Central memory CD8-positive, alpha-beta T cell (primary cell): ENCODE measurements at regions not wholly inside any gene's neighbourhood (a gene's known extent, or its start where the extent isn't known, plus 50 kb on each side); places are given as distances from the start of the nearest gene placed in this dataset.

Source experiments
- ATAC-seq: fragments of 150-1000 bp; cut with Tn5 transposase; replicated peaks from 2 replicates; pipeline ENCODE4 v1.10.0; 2022; ENCODE audit warnings: mild to moderate bottlenecking, moderate FRiP score, moderate number of reproducible peaks; ENCODE audit not compliant: poor library complexity, severe bottlenecking; ENCODE audit errors: extremely low read depth
- DNase-seq, 2 donors: peaks; one replicate each; pipeline ENCODE4 v3.0.0; 2021; ENCODE audit warnings: low spot score in 2 of 2
- H3K27ac Mint-ChIP-seq: one replicate; pipeline ENCODE4 v1.8.0; 2022; ENCODE audit warnings: low read depth, mild to moderate bottlenecking, moderate library complexity, mixed read lengths
- H3K27me3 Mint-ChIP-seq: one replicate; pipeline ENCODE4 v1.8.0; 2022; ENCODE audit warnings: mixed read lengths
- H3K36me3 Mint-ChIP-seq: one replicate; pipeline ENCODE4 v1.8.0; 2022; ENCODE audit warnings: mild to moderate bottlenecking, moderate library complexity, mixed read lengths; ENCODE audit not compliant: insufficient read depth
- H3K4me1 Mint-ChIP-seq: one replicate; pipeline ENCODE4 v1.8.0; 2022; ENCODE audit warnings: mixed read lengths
- H3K4me3 Mint-ChIP-seq: one replicate; pipeline ENCODE4 v1.8.0; 2022; ENCODE audit warnings: mild to moderate bottlenecking, moderate library complexity, mixed read lengths
- H3K9me3 Mint-ChIP-seq: one replicate; pipeline ENCODE4 v1.8.0; 2022; ENCODE audit warnings: mixed read lengths

DNA sequence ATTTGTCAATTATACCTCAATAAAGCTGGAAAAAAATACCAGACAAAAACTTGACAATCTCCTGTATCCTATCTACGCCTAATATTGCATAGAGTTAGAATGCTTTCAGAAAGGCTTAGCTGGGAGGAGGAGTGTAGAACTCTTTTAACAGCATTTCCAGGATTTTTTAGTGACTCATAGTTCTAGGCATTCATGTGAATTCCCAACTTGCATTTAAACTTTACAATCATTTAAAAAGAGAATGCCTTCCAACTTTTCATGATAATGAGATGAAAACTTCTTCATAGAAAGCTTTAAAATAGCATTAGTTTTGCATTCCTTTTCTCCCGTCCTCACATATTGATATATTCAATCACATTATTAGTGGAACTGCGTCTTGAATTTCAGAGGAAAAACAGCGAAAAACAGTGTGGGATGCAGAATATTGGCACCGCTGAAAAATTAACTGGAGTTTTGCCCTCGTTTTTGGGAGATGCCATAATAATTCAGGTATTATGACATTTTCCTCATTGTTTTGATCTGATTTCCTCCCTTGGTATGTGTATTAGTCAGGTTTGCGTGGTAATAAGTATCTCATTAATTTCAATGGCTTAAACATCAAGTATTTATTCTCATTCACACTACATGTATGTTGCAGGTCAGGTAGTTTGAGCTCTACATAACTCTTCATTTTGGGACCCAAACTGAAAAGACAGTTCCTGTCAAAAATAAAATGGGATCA lies 293.2 kb upstream of the FIGN start:
- Mint-ChIP-seq H3K36me3 (no peaks in the 10 kb centered on the region), H3K27me3 (no peaks in the 10 kb centered on the region), H3K27ac (no peak overlapping the region), H3K4me3 (no peak overlapping the region), H3K4me1 (no peaks in the 10 kb centered on the region), H3K9me3 (peaks cover 20% of the 10 kb centered on the region)
- ATAC-seq (no peak), DNase-seq (no peak)

DNA sequence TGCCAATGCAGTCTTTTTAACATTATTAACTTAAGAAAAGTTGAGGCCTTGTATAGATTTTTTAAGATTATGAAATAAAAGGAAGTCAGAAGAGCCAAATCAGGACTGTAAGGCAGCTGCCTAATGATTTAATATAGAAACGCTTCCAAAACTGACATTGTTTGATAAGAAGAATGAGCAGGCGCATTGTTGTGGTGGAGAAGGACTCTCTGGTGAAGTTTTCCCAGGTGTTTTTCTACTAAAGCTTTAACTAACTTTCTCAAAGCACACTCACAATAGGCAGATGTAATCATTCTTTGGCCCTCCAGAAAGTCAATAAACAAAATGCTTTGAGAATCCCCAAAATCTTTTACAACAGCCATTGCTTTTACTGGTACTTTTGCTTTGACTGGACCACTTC lies 288.6 kb upstream of the FIGN start:
- Mint-ChIP-seq H3K36me3 (no peaks in the 10 kb centered on the region), H3K27ac (no peak overlapping the region), H3K9me3 (peaks cover 31% of the 10 kb centered on the region), H3K4me3 (no peak overlapping the region), H3K27me3 (no peaks in the 10 kb centered on the region), H3K4me1 (no peaks in the 10 kb centered on the region)
- DNase-seq (no peak), ATAC-seq (no peak)

DNA sequence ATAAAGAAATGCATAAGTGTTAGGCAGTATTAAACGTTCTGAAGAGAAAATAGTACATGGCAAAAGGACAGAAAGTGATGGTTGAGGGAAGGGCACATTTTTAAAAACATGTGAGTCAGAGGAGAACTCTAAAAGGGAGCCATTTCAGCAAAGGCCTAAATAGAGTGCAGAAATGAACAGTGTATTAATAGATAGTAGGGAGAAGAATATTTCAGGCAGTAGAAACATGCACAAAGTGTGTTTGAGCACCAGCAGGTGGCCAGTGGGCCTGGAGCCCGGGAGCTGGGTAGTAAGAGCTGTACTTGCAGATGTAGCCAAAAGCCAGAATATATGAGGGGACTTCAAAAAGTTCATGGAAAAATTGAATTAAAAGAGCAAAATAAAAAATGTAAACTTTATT lies 288.1 kb upstream of the FIGN start:
- DNase-seq (no peak), ATAC-seq (no peak)
- no peak overlapping the region for H3K4me3 Mint-ChIP-seq

DNA sequence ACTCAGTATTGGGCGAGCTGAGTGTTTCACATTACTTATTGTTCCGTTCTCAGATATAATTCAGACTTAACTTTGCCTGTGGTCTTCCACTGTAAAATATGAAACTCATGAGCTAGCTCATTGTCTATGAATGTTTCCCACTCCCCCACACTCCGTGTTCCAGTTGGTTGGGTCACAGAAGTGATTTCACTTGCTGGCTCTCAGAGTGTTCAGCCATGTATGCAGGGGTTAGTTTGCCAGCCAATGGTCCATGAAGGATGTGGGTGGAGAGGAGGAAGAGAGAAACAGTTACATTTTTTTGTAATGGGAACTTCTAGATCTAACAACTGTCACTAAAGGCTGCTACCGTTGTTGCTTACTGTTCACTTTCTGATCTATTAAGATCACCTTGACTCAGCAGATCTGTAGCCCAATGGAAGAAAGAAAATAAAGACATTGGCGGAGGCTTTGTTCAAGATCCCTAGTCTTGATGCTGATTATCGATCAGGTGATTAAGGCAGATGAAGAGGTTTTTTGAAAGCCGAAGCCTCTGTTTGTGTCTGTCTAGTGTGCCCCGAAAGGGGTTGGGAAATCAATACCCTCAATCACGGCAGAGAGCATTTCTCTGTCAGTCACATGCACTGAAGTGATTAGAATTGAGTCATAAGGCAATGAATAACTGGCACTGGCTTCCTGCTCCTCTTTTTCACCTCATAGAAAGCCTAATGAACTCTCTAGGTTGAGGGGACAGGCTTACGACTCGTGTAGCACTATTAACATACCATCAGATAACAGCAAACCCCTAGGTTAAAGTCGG lies 279.7 kb upstream of the FIGN start:
- Mint-ChIP-seq H3K4me1 (no peaks in the 10 kb centered on the region), H3K4me3 (no peak overlapping the region), H3K27me3 (no peaks in the 10 kb centered on the region), H3K9me3 (peaks cover 10% of the 10 kb centered on the region), H3K27ac (no peak overlapping the region), H3K36me3 (no peaks in the 10 kb centered on the region)
- ATAC-seq (no peak), DNase-seq (no peak)

More for the DNA sequence above, 288.1 kb upstream of the FIGN start:
- no peaks in the 10 kb centered on the region for H3K27me3 Mint-ChIP-seq
- H3K4me1 Mint-ChIP-seq: no peaks in the 10 kb centered on the region
- H3K36me3 Mint-ChIP-seq: no peaks in the 10 kb centered on the region
- H3K9me3 Mint-ChIP-seq: peaks cover 31% of the 10 kb centered on the region
- no peak overlapping the region for H3K27ac Mint-ChIP-seq

DNA sequence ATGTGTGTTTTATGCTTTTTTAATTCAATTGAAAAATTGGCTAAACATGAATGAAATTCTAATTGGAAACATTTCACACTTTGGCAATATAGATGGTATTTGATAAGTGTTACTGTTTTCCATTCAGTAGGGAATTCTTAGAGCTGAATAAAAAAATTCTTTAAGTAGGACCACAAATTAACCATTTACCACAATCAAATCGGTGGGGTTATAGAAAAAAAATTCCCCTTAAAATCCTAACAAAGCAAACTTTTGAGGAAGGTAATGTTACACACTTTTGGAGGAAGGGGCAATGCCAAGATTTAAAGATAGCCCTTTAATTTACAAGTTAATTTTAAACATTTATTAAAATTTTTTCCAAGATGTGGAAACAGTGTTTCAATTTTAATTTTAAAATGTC lies 279.0 kb upstream of the FIGN start:
- Mint-ChIP-seq H3K4me3 (no peak overlapping the region), H3K4me1 (no peaks in the 10 kb centered on the region), H3K36me3 (no peaks in the 10 kb centered on the region), H3K27ac (no peak overlapping the region), H3K9me3 (peaks cover 10% of the 10 kb centered on the region), H3K27me3 (no peaks in the 10 kb centered on the region)
- ATAC-seq: no peak
- DNase-seq: no peak

DNA sequence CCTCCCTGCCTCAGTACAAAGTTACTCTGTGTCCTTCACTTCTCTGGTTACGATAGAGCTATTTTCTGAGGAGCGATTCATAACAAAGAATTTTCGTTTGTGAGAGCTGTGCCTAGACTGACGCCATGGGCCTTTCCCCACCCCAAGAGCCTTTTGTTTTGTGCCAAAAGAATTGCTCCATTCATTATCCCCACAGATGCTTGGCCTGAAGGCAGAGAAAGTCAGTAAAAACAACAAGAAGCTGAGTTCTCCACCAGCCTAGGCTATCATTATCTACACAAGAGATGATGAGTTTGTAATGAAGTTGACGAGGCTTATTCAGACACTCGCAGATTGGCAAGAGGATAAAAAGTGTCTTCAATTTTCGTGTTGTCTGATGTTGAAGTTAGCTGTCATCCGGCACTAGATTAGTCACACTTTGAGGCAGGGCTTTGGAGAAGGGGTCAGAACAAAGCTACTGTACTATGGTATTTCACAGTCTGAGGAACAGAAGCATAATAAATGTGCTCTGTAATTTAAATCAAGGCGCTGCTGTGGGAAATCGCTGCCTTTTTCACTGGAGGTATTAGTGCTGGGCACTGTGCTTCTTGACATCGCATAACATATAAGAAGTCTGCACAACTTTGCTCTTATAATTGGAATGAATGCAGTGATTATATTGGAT lies 278.4 kb upstream of the FIGN start:
- H3K4me3 Mint-ChIP-seq: no peak overlapping the region
- no peak for DNase-seq
- ATAC-seq: no peak
- no peaks in the 10 kb centered on the region for H3K4me1 Mint-ChIP-seq
- H3K27me3 Mint-ChIP-seq: no peaks in the 10 kb centered on the region
- H3K36me3 Mint-ChIP-seq: no peaks in the 10 kb centered on the region
- H3K9me3 Mint-ChIP-seq: peaks cover 10% of the 10 kb centered on the region
- H3K27ac Mint-ChIP-seq: no peak overlapping the region

DNA sequence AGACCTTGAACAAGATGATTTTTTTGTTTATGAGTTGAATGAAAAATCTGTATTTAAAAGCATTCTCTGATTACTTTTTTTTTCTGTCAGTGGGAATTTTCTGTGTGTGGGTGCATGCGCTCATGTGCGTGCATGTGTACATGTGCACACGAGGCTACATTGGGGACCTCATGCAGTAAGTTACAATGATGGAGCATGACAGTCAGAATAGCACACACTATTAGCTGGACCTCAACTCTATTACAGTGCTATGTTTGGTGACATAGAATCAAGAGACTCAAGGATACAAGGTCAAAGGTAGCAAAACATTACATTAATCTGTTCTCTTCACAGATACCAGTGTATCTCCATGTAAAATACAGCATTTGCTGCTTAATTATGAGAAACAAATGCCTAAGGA lies 276.8 kb upstream of the FIGN start:
- H3K27me3 Mint-ChIP-seq: no peaks in the 10 kb centered on the region
- peaks cover 10% of the 10 kb centered on the region for H3K9me3 Mint-ChIP-seq
- DNase-seq: no peak
- H3K4me3 Mint-ChIP-seq: no peak overlapping the region
- no peaks in the 10 kb centered on the region for H3K36me3 Mint-ChIP-seq
- no peak overlapping the region for H3K27ac Mint-ChIP-seq
- no peaks in the 10 kb centered on the region for H3K4me1 Mint-ChIP-seq
- no peak for ATAC-seq

DNA sequence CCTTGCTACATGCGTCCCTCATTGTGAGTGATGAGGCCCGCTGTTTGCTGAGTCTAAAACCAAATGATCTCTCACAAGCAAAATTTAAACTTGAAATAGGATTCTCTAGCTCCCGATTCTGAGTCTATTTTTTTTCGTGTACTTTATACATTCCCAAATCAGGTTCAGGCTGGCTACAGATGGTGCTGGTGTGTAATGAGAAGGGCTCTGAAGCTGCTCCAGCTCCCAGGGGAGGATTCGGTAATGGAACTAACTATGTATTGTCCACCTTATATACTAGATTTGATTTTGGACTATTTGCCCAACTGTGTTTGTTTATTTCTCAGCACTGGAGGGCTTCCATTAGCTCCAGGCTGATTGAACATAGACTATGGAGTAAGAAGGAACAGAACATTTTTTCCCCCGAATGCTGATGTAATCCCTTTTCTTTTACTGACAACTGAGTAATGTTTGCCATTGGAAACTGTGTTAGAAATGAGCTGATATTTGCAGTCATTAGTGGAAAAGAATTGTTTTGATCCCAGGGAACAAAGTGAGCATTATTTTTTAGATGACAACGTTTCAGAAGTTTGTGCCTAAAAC lies 274.0 kb upstream of the FIGN start:
- no peaks in the 10 kb centered on the region for H3K36me3 Mint-ChIP-seq
- no peaks in the 10 kb centered on the region for H3K4me1 Mint-ChIP-seq
- H3K27me3 Mint-ChIP-seq: no peaks in the 10 kb centered on the region

DNA sequence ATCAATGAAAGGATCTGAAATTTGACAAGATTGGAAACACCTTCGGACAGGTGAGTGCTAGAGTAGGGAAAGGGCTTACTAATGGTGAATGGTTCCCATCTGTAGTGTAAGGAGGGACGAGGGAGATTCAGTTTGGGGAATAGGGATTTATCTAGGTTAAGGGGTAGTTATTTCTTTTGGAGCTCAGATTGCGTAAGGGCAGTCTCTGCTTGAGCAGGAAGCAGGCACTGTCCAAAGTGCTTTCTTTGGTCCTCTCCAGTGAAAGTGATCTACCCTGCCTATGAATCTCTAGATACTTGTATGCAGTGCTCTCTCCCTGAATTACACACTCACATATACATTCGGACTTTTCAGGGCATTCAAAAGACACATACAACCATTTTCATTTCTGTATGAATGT lies 272.9 kb upstream of the FIGN start:
- peaks cover 12% of the 10 kb centered on the region for H3K9me3 Mint-ChIP-seq
- DNase-seq (no peak), ATAC-seq (no peak)
- no peaks in the 10 kb centered on the region for H3K27me3 Mint-ChIP-seq
- no peaks in the 10 kb centered on the region for H3K4me1 Mint-ChIP-seq
- no peak overlapping the region for H3K4me3 Mint-ChIP-seq
- H3K27ac Mint-ChIP-seq: no peak overlapping the region
- no peaks in the 10 kb centered on the region for H3K36me3 Mint-ChIP-seq

More for the DNA sequence above, 274.0 kb upstream of the FIGN start:
- Mint-ChIP-seq H3K9me3 (peaks cover 17% of the 10 kb centered on the region), H3K4me3 (no peak overlapping the region), H3K27ac (no peak overlapping the region)
- no peak for DNase-seq
- ATAC-seq: no peak

DNA sequence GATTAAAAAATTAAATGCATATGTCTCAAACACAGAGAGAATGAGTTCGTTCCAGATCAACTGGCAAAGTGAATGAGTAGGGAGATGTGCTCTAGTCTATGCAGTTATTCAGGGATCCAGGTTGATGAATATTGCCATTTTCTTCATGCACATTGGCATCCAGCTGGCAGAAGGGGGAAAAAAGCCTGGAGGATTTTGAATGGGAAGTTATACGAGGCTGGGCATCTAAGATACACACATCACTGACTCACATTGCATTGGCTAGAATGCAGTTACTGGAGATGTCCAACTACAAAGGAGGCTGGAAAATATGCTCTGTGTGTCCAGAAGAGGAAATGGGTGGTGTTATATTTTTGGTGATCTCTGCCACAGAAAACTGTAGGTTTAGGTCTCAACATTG lies 270.9 kb upstream of the FIGN start:
- Mint-ChIP-seq H3K36me3 (no peaks in the 10 kb centered on the region), H3K4me1 (no peaks in the 10 kb centered on the region), H3K9me3 (peaks cover 11% of the 10 kb centered on the region), H3K27me3 (no peaks in the 10 kb centered on the region), H3K27ac (no peak overlapping the region), H3K4me3 (no peak overlapping the region)
- ATAC-seq (no peak), DNase-seq (no peak)

DNA sequence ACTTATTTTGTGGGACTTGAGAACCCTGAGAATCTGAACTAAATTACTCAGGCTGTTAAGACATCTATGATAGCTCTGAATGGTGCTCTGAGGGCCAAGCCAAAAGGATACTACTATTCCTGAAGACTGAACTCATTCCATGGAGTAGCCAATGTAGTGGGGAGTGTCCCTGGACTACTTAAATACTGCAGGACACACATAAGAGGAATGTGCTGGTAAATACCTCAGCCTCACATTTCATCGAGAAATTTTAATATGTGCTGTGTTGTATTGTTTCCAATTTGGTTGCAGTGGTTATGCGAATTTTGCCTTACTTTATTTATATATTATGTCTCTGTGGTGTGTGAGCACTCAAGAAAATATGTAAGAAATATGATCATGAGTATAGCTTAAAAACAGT lies 264.4 kb upstream of the FIGN start:
- Mint-ChIP-seq H3K4me3 (no peak overlapping the region), H3K27ac (no peak overlapping the region), H3K4me1 (no peaks in the 10 kb centered on the region), H3K36me3 (no peaks in the 10 kb centered on the region), H3K27me3 (no peaks in the 10 kb centered on the region), H3K9me3 (peaks cover 5% of the 10 kb centered on the region)
- DNase-seq: no peak
- ATAC-seq: no peak

DNA sequence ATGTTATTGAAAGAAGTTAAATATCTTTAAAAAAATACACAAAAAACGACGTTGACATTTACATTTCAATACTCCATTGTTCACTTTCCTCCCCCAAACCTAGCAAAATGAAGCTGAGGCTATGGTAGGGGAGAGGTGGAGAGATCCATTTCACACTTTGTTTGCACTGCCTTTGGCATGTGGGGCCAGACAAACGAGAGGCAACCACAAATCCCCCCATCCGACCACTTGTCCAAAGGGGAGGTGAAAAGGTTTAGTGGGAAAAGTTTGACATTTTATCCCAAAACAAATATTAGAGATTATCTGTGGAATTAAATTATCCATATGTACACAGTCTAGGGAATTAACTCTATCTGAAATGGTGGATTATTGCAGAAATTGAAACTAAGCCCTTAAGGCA lies 261.7 kb upstream of the FIGN start:
- Mint-ChIP-seq H3K27me3 (no peaks in the 10 kb centered on the region), H3K27ac (no peak overlapping the region), H3K9me3 (peaks cover 5% of the 10 kb centered on the region), H3K36me3 (no peaks in the 10 kb centered on the region), H3K4me3 (no peak overlapping the region), H3K4me1 (no peaks in the 10 kb centered on the region)
- DNase-seq (no peak), ATAC-seq (no peak)
